ENCODE measurements at regions not wholly inside any gene's neighbourhood (a gene's known extent, or its start where the extent isn't known, plus 50 kb on each side); places are given as distances from the start of the nearest gene placed in this dataset.

- Histone ChIP-seq H3K9me3 (ENCODE audit: control insufficient read depth, insufficient read depth, low read depth, low read length) (no peaks in the 10 kb centered on the region), H3K79me2 (ENCODE audit: control insufficient read depth, insufficient read depth, low read length) (no peaks in the 10 kb centered on the region), H3K36me3 (ENCODE audit: control insufficient read depth, insufficient read depth, low read length) (no peaks in the 10 kb centered on the region), H3K4me3 (replicated peaks in 1 of 4; ENCODE audit: control extremely low read depth in 1 of 4, insufficient read depth in 1 of 4, low read depth in 3 of 4, low read length in 4 of 4) (no peak overlapping the region), H3K4me2 (ENCODE audit: extremely low read depth, insufficient read depth, low read length) (no peak overlapping the region), H3K27me3 (ENCODE audit: control insufficient read depth, insufficient read depth, low read length) (peaks cover 6% of the 10 kb centered on the region), H4K20me1 (ENCODE audit: control insufficient read depth, extremely low read depth, insufficient read depth, low read length) (no peaks in the 10 kb centered on the region), H2AFZ (ENCODE audit: low read length) (no peak overlapping the region), H3K9ac (ENCODE audit: insufficient read depth, low read length) (no peak overlapping the region), H3K4me1 (ENCODE audit: control insufficient read depth, extremely low read depth, insufficient read depth, low read length) (no peaks in the 10 kb centered on the region), H3K27ac (ENCODE audit: insufficient read depth, low read length) (no peak overlapping the region)
- no peak for TF ChIP-seq CTCF (conservative IDR thresholded peaks at IDR 0.05 in 1 of 2, IDR thresholded peaks at IDR 0.05 in 1 of 2; ENCODE audit: low read depth in 1 of 2, low read length in 2 of 2)
- no peak for TF ChIP-seq EZH2 (IDR thresholded peaks at IDR 0.05; ENCODE audit: low read length, missing control alignments)
- no peak for DNase-seq (ENCODE audit: low read depth in 2 of 2)
Observed at GRCh38 chr7:26535483-26536007, 243.9 kb downstream of the SNX10 start.

- Histone ChIP-seq H3K27me3 (ENCODE audit: control insufficient read depth, insufficient read depth, low read length) (peaks cover 6% of the 10 kb centered on the region), H3K4me3 (replicated peaks in 1 of 4; ENCODE audit: control extremely low read depth in 1 of 4, insufficient read depth in 1 of 4, low read depth in 3 of 4, low read length in 4 of 4) (no peak overlapping the region), H2AFZ (ENCODE audit: low read length) (no peak overlapping the region), H3K9ac (ENCODE audit: insufficient read depth, low read length) (no peak overlapping the region), H3K9me3 (ENCODE audit: control insufficient read depth, insufficient read depth, low read depth, low read length) (no peaks in the 10 kb centered on the region), H3K79me2 (ENCODE audit: control insufficient read depth, insufficient read depth, low read length) (no peaks in the 10 kb centered on the region), H3K36me3 (ENCODE audit: control insufficient read depth, insufficient read depth, low read length) (no peaks in the 10 kb centered on the region), H4K20me1 (ENCODE audit: control insufficient read depth, extremely low read depth, insufficient read depth, low read length) (no peaks in the 10 kb centered on the region), H3K4me1 (ENCODE audit: control insufficient read depth, extremely low read depth, insufficient read depth, low read length) (no peaks in the 10 kb centered on the region), H3K4me2 (ENCODE audit: extremely low read depth, insufficient read depth, low read length) (no peak overlapping the region), H3K27ac (ENCODE audit: insufficient read depth, low read length) (no peak overlapping the region)
- DNase-seq (ENCODE audit: low read depth in 2 of 2): no peak
- TF ChIP-seq EZH2 (IDR thresholded peaks at IDR 0.05; ENCODE audit: low read length, missing control alignments) (no peak), CTCF (conservative IDR thresholded peaks at IDR 0.05 in 1 of 2, IDR thresholded peaks at IDR 0.05 in 1 of 2; ENCODE audit: low read depth in 1 of 2, low read length in 2 of 2) (no peak)
Observed at GRCh38 chr7:26538216-26538615, 246.6 kb downstream of the SNX10 start.

- Histone ChIP-seq H2AFZ (ENCODE audit: low read length) (no peak overlapping the region), H4K20me1 (ENCODE audit: control insufficient read depth, extremely low read depth, insufficient read depth, low read length) (no peaks in the 10 kb centered on the region), H3K4me3 (replicated peaks in 1 of 4; ENCODE audit: control extremely low read depth in 1 of 4, insufficient read depth in 1 of 4, low read depth in 3 of 4, low read length in 4 of 4) (no peak overlapping the region), H3K79me2 (ENCODE audit: control insufficient read depth, insufficient read depth, low read length) (no peaks in the 10 kb centered on the region), H3K9ac (ENCODE audit: insufficient read depth, low read length) (no peak overlapping the region), H3K4me1 (ENCODE audit: control insufficient read depth, extremely low read depth, insufficient read depth, low read length) (no peaks in the 10 kb centered on the region), H3K27ac (ENCODE audit: insufficient read depth, low read length) (no peak overlapping the region), H3K36me3 (ENCODE audit: control insufficient read depth, insufficient read depth, low read length) (no peaks in the 10 kb centered on the region), H3K9me3 (ENCODE audit: control insufficient read depth, insufficient read depth, low read depth, low read length) (no peaks in the 10 kb centered on the region), H3K27me3 (ENCODE audit: control insufficient read depth, insufficient read depth, low read length) (peaks cover 6% of the 10 kb centered on the region), H3K4me2 (ENCODE audit: extremely low read depth, insufficient read depth, low read length) (no peak overlapping the region)
- DNase-seq (ENCODE audit: low read depth in 2 of 2): no peak
- no peak for TF ChIP-seq CTCF (conservative IDR thresholded peaks at IDR 0.05 in 1 of 2, IDR thresholded peaks at IDR 0.05 in 1 of 2; ENCODE audit: low read depth in 1 of 2, low read length in 2 of 2)
- no peak for TF ChIP-seq EZH2 (IDR thresholded peaks at IDR 0.05; ENCODE audit: low read length, missing control alignments)
Observed at GRCh38 chr7:26538689-26539088, 247.0 kb downstream of the SNX10 start.
